Iris pigment epithelial cell (primary cell): ENCODE measurements at regions not wholly inside any gene's neighbourhood (a gene's known extent, or its start where the extent isn't known, plus 50 kb on each side); places are given as distances from the start of the nearest gene placed in this dataset.
"Not testable (repeated sequence)": the region's sequence is repeated elsewhere in the genome, so short reads cannot be mapped to it uniquely, and the experiment has no call there.

Experiments used
- DNase-seq: peaks from one replicate; pipeline ENCODE4 v3.0.0-alpha.2; 2011; ENCODE audit warnings: low read depth

GRCh38 chr4:4045823-4046222, 180.9 kb downstream of the OTOP1 start:
- DNase-seq = not testable (repeated sequence)

- not testable (repeated sequence) for DNase-seq
Measured at GRCh38 chr4:4046686-4047085, 180.0 kb downstream of the OTOP1 start.

- not testable (repeated sequence) for DNase-seq
Measured at GRCh38 chr4:4047202-4047601, 179.5 kb downstream of the OTOP1 start.

- not testable (repeated sequence) for DNase-seq
Measured at GRCh38 chr4:4048227-4048626, 178.5 kb downstream of the OTOP1 start.

GRCh38 chr4:4050781-4051180, 175.9 kb downstream of the OTOP1 start:
- not testable (repeated sequence) for DNase-seq

GRCh38 chr4:4052933-4053332, 173.8 kb downstream of the OTOP1 start:
- peak; percentile 63 for DNase-seq

- peak; percentile 70 for DNase-seq
Measured at GRCh38 chr4:4057226-4057625, 169.5 kb downstream of the OTOP1 start.

GRCh38 chr4:4084171-4084570, 142.6 kb downstream of the OTOP1 start:
- not testable (repeated sequence) for DNase-seq

GRCh38 chr4:4089716-4090419, 136.9 kb downstream of the OTOP1 start:
- peak; percentile 13 for DNase-seq

GRCh38 chr4:4090720-4091119, 136.0 kb downstream of the OTOP1 start:
- DNase-seq = not testable (repeated sequence)

- not testable (repeated sequence) for DNase-seq
Measured at GRCh38 chr4:4092159-4092558, 134.6 kb downstream of the OTOP1 start.

GRCh38 chr4:4099610-4100009, 127.1 kb downstream of the OTOP1 start:
- DNase-seq = not testable (repeated sequence)

- DNase-seq = not testable (repeated sequence)
Measured at GRCh38 chr4:4106923-4107322, 119.8 kb downstream of the OTOP1 start.

- DNase-seq = peak; percentile 16
Measured at GRCh38 chr4:4107411-4108107, 119.2 kb downstream of the OTOP1 start.

GRCh38 chr4:4115381-4115780, 111.3 kb downstream of the OTOP1 start:
- DNase-seq = not testable (repeated sequence)

- DNase-seq = peak; percentile 10
Measured at GRCh38 chr4:4116901-4117300, 109.8 kb downstream of the OTOP1 start.

- DNase-seq = not testable (repeated sequence)
Measured at GRCh38 chr4:4134368-4134767, 92.4 kb downstream of the OTOP1 start.

- not testable (repeated sequence) for DNase-seq
Measured at GRCh38 chr4:4136621-4137020, 90.1 kb downstream of the OTOP1 start.
